Osteoblast (primary cell): ENCODE measurements at regions not wholly inside any gene's neighbourhood (a gene's known extent, or its start where the extent isn't known, plus 50 kb on each side); places are given as distances from the start of the nearest gene placed in this dataset.

Source experiments
- DNase-seq: peaks from one replicate; pipeline ENCODE4 v3.0.0; 2011; ENCODE audit warnings: low spot score, mixed read lengths; ENCODE audit not compliant: insufficient read length; ENCODE audit errors: missing footprints
- H2AFZ ChIP-seq: 2 replicates; pipeline ENCODE4 v1.6.0; 2011; ENCODE audit warnings: mild to moderate bottlenecking, low read length
- H3K27ac ChIP-seq: 2 replicates; pipeline ENCODE4 v1.5.1; 2011; ENCODE audit warnings: mild to moderate bottlenecking, low read depth, low read length, moderate library complexity
- H3K27me3 ChIP-seq: 2 replicates; pipeline ENCODE4 v1.6.0; 2012; ENCODE audit warnings: mild to moderate bottlenecking, control low read depth, inconsistent platforms, low read length, moderate library complexity; ENCODE audit not compliant: insufficient read depth
- H3K36me3 ChIP-seq: 2 replicates; pipeline ENCODE4 v1.5.1; 2011; ENCODE audit warnings: mild to moderate bottlenecking, low read length, control low read depth, moderate library complexity; ENCODE audit not compliant: insufficient read depth
- H3K4me1 ChIP-seq: 2 replicates; pipeline ENCODE4 v1.5.1; 2011; ENCODE audit warnings: mild to moderate bottlenecking, low read length, control low read depth, moderate library complexity; ENCODE audit not compliant: insufficient read depth
- H3K4me2 ChIP-seq: 2 replicates; pipeline ENCODE4 v1.6.0; 2011; ENCODE audit warnings: mild to moderate bottlenecking, low read length; ENCODE audit not compliant: insufficient read depth
- H3K4me3 ChIP-seq: fragments of 200-600 bp; sonication (generic); 3 replicates; pipeline ENCODE4 v1.5.1; 2012; ENCODE audit warnings: mild to moderate bottlenecking, low read length, inconsistent platforms; ENCODE audit not compliant: insufficient read depth
- H3K79me2 ChIP-seq: 2 replicates; pipeline ENCODE4 v1.6.0; 2012; ENCODE audit warnings: mild to moderate bottlenecking, low read length, control low read depth, inconsistent platforms; ENCODE audit not compliant: insufficient read depth
- H3K9me3 ChIP-seq: 2 replicates; pipeline ENCODE4 v1.5.1; 2011; ENCODE audit warnings: low read depth, low read length, control low read depth
- H4K20me1 ChIP-seq: 2 replicates; pipeline ENCODE4 v1.6.0; 2012; ENCODE audit warnings: mild to moderate bottlenecking, low read length, control low read depth; ENCODE audit not compliant: insufficient read depth
- TF ChIP-seq, protein P1 (sequence below): IDR thresholded peaks from 2 replicates; pipeline ENCODE4 v1.5.1; 2011; ENCODE audit warnings: mild to moderate bottlenecking, low read depth, low read length, moderate library complexity; ENCODE audit errors: extremely low read depth

DNA sequence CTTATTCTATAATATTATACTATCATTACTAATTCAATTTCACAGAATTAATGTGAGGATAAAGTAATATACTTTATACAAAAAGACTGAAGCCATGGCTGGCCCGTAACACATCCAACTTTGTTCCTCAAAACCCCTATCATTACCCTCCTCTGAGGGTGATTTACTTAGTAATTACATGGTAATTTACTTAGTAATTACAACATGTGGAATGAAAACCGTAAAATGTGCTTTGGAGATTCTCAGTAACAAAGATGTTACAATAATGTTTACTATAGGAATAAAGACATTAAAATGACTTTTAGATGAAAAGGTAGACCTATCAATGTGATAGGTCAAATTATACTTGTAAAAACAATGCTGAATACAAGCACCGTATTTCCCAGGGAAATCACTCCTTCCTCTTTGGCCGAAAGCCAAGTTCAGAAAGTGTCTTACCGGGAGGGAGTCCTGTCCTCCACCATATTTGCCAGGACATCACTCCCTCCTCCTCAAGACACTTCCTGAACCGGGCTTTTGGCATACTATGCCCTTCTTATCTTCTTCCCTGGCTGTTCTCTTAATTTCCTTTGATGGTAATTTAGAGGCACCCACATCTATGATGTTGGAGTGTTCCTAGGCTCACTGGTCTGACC lies 1047.8 kb downstream of the SOCS6 start:
- no peak overlapping the region for H2AFZ ChIP-seq
- peaks cover 3% of the 10 kb centered on the region for H3K9me3 ChIP-seq
- no peaks in the 10 kb centered on the region for H3K79me2 ChIP-seq
- no peak overlapping the region for H3K27ac ChIP-seq
- no peaks in the 10 kb centered on the region for H3K36me3 ChIP-seq
- TF ChIP-seq, protein P1, sequence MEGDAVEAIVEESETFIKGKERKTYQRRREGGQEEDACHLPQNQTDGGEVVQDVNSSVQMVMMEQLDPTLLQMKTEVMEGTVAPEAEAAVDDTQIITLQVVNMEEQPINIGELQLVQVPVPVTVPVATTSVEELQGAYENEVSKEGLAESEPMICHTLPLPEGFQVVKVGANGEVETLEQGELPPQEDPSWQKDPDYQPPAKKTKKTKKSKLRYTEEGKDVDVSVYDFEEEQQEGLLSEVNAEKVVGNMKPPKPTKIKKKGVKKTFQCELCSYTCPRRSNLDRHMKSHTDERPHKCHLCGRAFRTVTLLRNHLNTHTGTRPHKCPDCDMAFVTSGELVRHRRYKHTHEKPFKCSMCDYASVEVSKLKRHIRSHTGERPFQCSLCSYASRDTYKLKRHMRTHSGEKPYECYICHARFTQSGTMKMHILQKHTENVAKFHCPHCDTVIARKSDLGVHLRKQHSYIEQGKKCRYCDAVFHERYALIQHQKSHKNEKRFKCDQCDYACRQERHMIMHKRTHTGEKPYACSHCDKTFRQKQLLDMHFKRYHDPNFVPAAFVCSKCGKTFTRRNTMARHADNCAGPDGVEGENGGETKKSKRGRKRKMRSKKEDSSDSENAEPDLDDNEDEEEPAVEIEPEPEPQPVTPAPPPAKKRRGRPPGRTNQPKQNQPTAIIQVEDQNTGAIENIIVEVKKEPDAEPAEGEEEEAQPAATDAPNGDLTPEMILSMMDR, result no peak
- H3K27me3 ChIP-seq, result no peaks in the 10 kb centered on the region
- H4K20me1 ChIP-seq, result no peaks in the 10 kb centered on the region
- no peak overlapping the region for H3K4me3 ChIP-seq
- no peaks in the 10 kb centered on the region for H3K4me1 ChIP-seq
- H3K4me2 ChIP-seq, result no peak overlapping the region
- no peak for DNase-seq

DNA sequence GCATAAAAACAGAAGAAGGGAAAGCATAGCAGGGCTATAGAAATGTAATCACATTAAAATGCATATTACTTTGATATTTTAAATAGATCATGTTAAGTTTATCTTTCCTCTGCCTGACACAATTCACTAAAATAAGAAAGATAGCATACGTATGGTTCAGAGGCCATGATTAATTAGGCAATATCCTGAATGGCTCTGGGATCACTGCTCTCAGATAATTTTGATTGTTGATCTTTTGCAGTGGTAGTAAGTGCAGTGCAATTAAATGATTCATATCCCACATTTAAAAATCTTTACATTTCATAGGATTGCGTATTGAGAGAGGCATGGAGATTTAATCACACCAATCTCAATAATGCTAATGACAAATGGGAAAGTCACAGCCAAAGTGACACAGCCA lies 1040.7 kb downstream of the SOCS6 start:
- no peaks in the 10 kb centered on the region for H3K9me3 ChIP-seq
- no peaks in the 10 kb centered on the region for H3K4me1 ChIP-seq
- DNase-seq, result no peak
- no peaks in the 10 kb centered on the region for H3K36me3 ChIP-seq
- H3K4me2 ChIP-seq, result no peak overlapping the region
- TF ChIP-seq, protein P1, result no peak
- no peaks in the 10 kb centered on the region for H4K20me1 ChIP-seq
- H3K79me2 ChIP-seq, result no peaks in the 10 kb centered on the region
- no peaks in the 10 kb centered on the region for H3K27me3 ChIP-seq
- H3K4me3 ChIP-seq, result no peak overlapping the region
- H3K27ac ChIP-seq, result no peak overlapping the region
- H2AFZ ChIP-seq, result no peak overlapping the region

DNA sequence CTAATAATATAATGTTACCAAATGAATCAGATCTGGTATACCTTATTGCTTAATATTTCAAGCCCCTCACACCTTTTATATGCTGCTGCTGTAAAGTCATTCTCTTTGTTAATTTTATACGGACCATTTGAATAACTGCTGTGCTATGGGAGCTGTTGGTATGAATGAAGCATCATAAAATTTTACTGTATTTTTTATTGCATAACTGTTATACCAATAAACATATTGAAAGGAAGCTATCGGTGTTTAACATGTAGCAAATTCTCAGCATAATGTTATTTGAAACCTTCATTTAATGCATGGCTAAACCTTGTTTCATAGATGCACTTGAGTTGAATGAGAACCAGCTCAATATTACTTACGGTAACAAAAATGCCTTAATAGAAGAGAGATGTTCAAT lies 1040.3 kb downstream of the SOCS6 start:
- H3K36me3 ChIP-seq, result no peaks in the 10 kb centered on the region
- no peaks in the 10 kb centered on the region for H3K4me1 ChIP-seq
- H3K9me3 ChIP-seq, result no peaks in the 10 kb centered on the region
- no peak overlapping the region for H3K27ac ChIP-seq
- H3K4me2 ChIP-seq, result no peak overlapping the region
- no peaks in the 10 kb centered on the region for H4K20me1 ChIP-seq
- TF ChIP-seq, protein P1, result no peak
- DNase-seq, result no peak
- no peak overlapping the region for H3K4me3 ChIP-seq
- H3K79me2 ChIP-seq, result no peaks in the 10 kb centered on the region
- no peaks in the 10 kb centered on the region for H3K27me3 ChIP-seq
- H2AFZ ChIP-seq, result no peak overlapping the region

DNA sequence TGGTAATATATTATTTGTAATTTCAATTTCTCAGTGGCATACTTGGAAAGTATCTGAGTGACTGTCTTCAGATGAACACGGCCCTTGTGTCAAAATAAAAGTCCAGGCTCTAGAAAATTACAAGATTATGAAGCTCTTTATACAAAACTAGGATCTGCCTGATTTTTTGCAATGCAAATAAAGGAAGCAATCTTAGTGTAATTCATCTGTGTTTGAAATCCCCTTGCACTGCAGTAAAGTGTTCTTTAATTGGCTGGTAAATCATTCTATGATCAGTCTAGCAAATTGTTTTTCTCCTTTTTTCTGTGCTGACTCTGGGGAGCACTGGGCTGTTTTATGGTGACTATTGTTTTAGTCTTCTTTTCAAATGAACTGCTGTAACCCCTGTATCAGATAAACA lies 1039.0 kb downstream of the SOCS6 start:
- H3K36me3 ChIP-seq, result no peaks in the 10 kb centered on the region
- H3K79me2 ChIP-seq, result no peaks in the 10 kb centered on the region
- H3K9me3 ChIP-seq, result no peaks in the 10 kb centered on the region
- no peak overlapping the region for H3K4me2 ChIP-seq
- no peak overlapping the region for H3K4me3 ChIP-seq
- no peaks in the 10 kb centered on the region for H3K27me3 ChIP-seq
- no peaks in the 10 kb centered on the region for H3K4me1 ChIP-seq
- H3K27ac ChIP-seq, result no peak overlapping the region
- H2AFZ ChIP-seq, result no peak overlapping the region
- no peaks in the 10 kb centered on the region for H4K20me1 ChIP-seq
- TF ChIP-seq, protein P1, result no peak
- no peak for DNase-seq
